Thoracic aorta (tissue), 2 donors: ENCODE measurements at regions not wholly inside any gene's neighbourhood (a gene's known extent, or its start where the extent isn't known, plus 50 kb on each side); places are given as distances from the start of the nearest gene placed in this dataset.

Experiments used
- ATAC-seq: fragments of 150-250 bp; one replicate; pipeline ENCODE4 v1.8.0; 2017; ENCODE audit warnings: low read depth; ENCODE audit not compliant: insufficient number of reproducible peaks, low FRiP score
- DNase-seq: peaks from one replicate; pipeline ENCODE4 v3.0.0-alpha.2; 2020; ENCODE audit warnings: low spot score
- H3K27ac ChIP-seq, 2 donors: fragments of 200-600 bp; sonication (generic); 1 replicate in 1 of 2; 2 replicates in 1 of 2; pipeline ENCODE4 v1.5.1; 2016; ENCODE audit warnings: mild to moderate bottlenecking in 2 of 2, moderate library complexity in 2 of 2
- H3K27me3 ChIP-seq: fragments of 200-600 bp; sonication (generic); replicated peaks from 2 replicates; pipeline ENCODE4 v1.6.0; 2016; ENCODE audit warnings: mild to moderate bottlenecking; ENCODE audit not compliant: insufficient read depth
- H3K36me3 ChIP-seq: fragments of 200-600 bp; sonication (generic); one replicate; pipeline ENCODE4 v1.5.1; 2016
- H3K4me1 ChIP-seq, 2 donors: fragments of 200-600 bp; sonication (generic); 1 replicate in 1 of 2; 2 replicates in 1 of 2; pipeline versions ENCODE4 v1.5.1 to v1.6.0; 2016; ENCODE audit warnings: low read depth in 2 of 2, mild to moderate bottlenecking in 1 of 2; ENCODE audit not compliant: control insufficient read depth in 1 of 2
- H3K4me3 ChIP-seq: fragments of 200-600 bp; sonication (generic); 2 replicates; pipeline ENCODE4 v1.5.1; 2016; ENCODE audit warnings: mild to moderate bottlenecking
- H3K9me3 ChIP-seq: fragments of 200-600 bp; sonication (generic); 2 replicates; pipeline ENCODE4 v1.5.1; 2016
- TF ChIP-seq, protein P1 (sequence below): fragments of 200-600 bp; sonication (generic); IDR thresholded peaks from one replicate; pipeline ENCODE4 v1.5.1; 2019; ENCODE audit warnings: antibody characterized with exemption

DNA sequence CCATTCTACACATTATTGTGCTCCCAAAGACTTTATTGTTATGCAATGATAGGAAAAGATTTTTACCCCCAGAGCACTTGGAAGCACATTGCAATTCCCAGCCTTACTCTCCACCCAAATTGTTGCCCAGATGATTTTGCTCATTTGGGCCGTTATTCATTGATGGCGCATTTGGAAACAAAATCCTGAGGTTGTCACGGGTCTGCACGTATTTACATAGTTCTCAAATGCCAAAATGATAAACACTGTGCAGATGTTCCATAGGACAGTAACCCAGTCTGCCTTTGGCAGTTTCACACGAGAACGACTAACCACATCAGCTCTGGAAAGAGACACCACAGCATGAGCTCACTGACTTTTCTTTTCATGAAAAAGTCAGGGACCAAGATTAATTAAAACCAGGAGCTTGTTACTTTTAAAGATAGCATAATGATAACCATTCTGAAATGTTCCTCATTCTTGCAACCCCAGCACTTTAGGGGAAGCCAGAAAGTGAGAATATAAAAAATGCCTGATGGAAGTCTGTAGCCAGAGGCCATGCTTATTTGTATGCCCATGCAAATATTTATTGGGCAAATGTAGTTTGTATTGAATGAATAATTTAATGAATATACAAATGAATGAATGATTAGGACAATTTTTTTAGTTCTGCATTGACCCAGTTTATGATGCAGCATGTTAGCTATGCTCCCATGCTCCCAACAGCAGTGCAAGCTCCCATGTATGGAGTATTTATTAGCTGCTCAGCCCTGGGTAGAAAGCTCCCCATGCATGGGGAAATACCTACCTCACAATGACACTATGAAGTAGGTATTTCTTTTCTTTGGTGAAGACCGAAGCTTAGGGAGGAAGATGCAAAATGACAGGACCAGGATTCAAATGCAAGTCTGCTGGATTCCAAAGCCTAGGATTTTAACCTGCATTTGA, 84.6 kb downstream of the MAIP1 start:
- ATAC-seq: no peak
- no peak for DNase-seq
- H3K27me3 ChIP-seq: no peaks in the 10 kb centered on the region
- no peaks in the 10 kb centered on the region for H3K9me3 ChIP-seq
- TF ChIP-seq, protein P1, sequence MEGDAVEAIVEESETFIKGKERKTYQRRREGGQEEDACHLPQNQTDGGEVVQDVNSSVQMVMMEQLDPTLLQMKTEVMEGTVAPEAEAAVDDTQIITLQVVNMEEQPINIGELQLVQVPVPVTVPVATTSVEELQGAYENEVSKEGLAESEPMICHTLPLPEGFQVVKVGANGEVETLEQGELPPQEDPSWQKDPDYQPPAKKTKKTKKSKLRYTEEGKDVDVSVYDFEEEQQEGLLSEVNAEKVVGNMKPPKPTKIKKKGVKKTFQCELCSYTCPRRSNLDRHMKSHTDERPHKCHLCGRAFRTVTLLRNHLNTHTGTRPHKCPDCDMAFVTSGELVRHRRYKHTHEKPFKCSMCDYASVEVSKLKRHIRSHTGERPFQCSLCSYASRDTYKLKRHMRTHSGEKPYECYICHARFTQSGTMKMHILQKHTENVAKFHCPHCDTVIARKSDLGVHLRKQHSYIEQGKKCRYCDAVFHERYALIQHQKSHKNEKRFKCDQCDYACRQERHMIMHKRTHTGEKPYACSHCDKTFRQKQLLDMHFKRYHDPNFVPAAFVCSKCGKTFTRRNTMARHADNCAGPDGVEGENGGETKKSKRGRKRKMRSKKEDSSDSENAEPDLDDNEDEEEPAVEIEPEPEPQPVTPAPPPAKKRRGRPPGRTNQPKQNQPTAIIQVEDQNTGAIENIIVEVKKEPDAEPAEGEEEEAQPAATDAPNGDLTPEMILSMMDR: no peak
- no peaks in the 10 kb centered on the region for H3K4me1 ChIP-seq
- H3K27ac ChIP-seq: no peak overlapping the region
- H3K36me3 ChIP-seq: no peaks in the 10 kb centered on the region
- no peak overlapping the region for H3K4me3 ChIP-seq

DNA sequence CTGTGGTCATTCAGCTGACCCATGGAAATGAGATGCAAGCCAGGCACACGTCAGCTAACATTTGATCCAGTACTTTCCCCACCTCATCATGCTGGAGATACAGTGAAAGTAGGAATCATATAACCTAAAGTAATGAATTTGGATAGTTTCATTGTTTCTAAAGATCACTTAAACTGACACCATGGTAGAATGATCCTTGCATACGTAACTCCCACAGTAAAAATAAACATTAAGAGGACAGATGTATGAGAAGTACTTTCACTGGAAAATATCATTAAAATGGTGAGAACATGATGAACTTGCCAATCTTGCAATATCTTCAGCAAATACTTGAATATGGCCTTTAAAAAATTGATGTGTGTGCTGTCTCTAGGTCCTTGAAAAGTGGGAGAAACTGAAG, 85.4 kb downstream of the MAIP1 start:
- TF ChIP-seq, protein P1: no peak
- Histone ChIP-seq H3K27ac (no peak overlapping the region), H3K9me3 (no peaks in the 10 kb centered on the region), H3K4me1 (no peaks in the 10 kb centered on the region), H3K36me3 (no peaks in the 10 kb centered on the region), H3K4me3 (no peak overlapping the region), H3K27me3 (no peaks in the 10 kb centered on the region)
- DNase-seq (no peak), ATAC-seq (no peak)

DNA sequence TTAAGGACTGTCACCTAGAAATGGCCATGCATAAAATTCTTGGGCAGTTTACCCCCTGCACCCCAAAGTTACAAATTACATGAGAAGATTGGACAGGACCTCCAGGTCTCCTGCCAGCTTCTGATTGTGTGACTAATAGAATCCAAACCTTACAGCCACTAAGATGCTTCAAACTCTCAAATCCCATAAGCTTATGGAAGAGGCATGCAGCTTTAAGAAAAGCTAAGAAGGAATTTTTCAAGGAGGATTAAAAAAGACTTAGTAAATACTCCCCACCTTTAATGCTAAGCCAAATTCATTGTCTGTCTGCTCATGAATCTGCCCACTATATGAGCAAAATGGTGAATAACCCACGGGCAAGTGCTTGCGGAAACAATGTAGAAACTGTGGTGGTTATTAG, 86.3 kb downstream of the MAIP1 start:
- Histone ChIP-seq H3K27ac (no peak overlapping the region), H3K9me3 (no peaks in the 10 kb centered on the region), H3K4me3 (no peak overlapping the region), H3K27me3 (no peaks in the 10 kb centered on the region), H3K36me3 (no peaks in the 10 kb centered on the region), H3K4me1 (no peaks in the 10 kb centered on the region)
- TF ChIP-seq, protein P1: no peak
- DNase-seq: no peak
- ATAC-seq: no peak

DNA sequence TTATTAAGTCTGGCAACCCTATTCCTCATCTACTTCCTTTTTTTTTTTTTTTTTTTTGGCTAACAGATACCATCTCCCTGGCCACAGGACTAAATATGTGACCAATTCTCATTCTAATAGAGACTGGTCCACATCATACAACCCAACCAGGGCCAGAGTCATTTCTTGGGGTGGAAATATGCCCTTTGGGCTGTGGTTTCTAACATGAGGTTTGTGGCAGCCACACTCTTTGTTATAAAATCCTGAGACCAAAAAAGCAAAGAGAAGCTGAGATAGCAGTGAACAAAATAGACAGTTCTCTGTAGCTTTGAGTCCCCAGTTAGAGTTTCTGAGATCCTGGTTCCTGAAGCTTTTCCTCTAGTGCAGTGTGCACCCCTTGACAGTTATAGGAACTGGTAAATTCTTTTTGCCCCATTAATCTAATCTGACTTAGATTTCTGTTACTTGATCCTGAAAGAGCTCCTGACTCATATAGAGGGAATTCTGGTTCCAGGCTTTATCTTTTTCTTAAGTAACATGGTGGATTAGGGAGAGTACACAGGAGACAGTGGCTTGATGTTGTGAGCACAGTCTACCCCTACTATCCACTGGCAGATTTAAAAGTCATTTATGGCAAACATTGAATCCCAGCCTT, 86.8 kb downstream of the MAIP1 start:
- TF ChIP-seq, protein P1: no peak
- Histone ChIP-seq H3K4me3 (no peak overlapping the region), H3K9me3 (no peaks in the 10 kb centered on the region), H3K27me3 (no peaks in the 10 kb centered on the region), H3K27ac (no peak overlapping the region), H3K4me1 (no peaks in the 10 kb centered on the region), H3K36me3 (no peaks in the 10 kb centered on the region)
- DNase-seq: no peak
- ATAC-seq: no peak

DNA sequence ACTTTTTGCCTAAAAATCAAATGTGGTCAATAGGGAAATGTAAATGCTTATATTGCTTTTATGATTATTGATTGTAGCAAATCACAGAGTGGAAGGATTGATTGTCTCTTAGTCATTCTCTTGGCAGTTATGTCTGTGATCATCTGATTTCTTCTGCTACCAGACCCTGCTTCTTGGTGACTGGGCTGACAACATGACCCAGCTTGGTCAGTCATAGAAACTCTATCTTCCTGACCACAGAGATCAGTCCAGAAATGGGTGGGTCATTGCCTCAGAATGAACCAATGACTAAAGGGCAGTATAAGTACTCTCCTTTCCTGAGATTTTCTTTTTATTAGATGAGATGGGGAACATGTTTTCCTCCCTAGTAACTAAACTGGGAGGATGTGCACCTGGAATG, 87.6 kb downstream of the MAIP1 start:
- Histone ChIP-seq H3K4me3 (no peak overlapping the region), H3K9me3 (no peaks in the 10 kb centered on the region), H3K36me3 (no peaks in the 10 kb centered on the region), H3K27ac (no peak overlapping the region), H3K4me1 (no peaks in the 10 kb centered on the region), H3K27me3 (no peaks in the 10 kb centered on the region)
- TF ChIP-seq, protein P1: no peak
- ATAC-seq (no peak), DNase-seq (no peak)
